Adrenal gland (tissue), 5 donors: ENCODE measurements at regions not wholly inside any gene's neighbourhood (a gene's known extent, or its start where the extent isn't known, plus 50 kb on each side); places are given as distances from the start of the nearest gene placed in this dataset.

ENCODE experiments used
- CTCF ChIP-seq, 6 experiments: fragments of 450-650 bp in 4 of 6; fragments of 200-600 bp in 2 of 6; sonication (generic) in 1 of 6; IDR thresholded peaks; 1 replicate in 5 of 6; 2 replicates in 1 of 6; pipeline versions ENCODE4 v1.5.1 to v1.8.0; 2016 to 2021; ENCODE audit warnings: antibody characterized with exemption in 6 of 6, mild to moderate bottlenecking in 2 of 6, moderate library complexity in 1 of 6
- POLR2A ChIP-seq, 2 donors: fragments of 450-650 bp; IDR thresholded peaks; one replicate each; pipeline ENCODE4 v1.6.1; 2017; ENCODE audit warnings: antibody characterized with exemption in 2 of 2, mild to moderate bottlenecking in 2 of 2, moderate library complexity in 1 of 2
- donor health status: DM: no; HTN: no; CAD: no.

- no peak for TF ChIP-seq CTCF (IDR thresholded peaks at IDR 0.05)
- no peak for TF ChIP-seq POLR2A (IDR thresholded peaks at IDR 0.05)
These were observed 259.3 kb upstream of the TMEM72 start for GRCh38 chr10:44651834-44652233.
